Stimulated activated naive CD4-positive, alpha-beta T cell (primary cell): ENCODE measurements at regions not wholly inside any gene's neighbourhood (a gene's known extent, or its start where the extent isn't known, plus 50 kb on each side); places are given as distances from the start of the nearest gene placed in this dataset.

Experiments
- DNase-seq, 6 experiments: peaks; one replicate each; lab custom pipeline; 2025; lab: John Stamatoyannopoulos, UW

DNA sequence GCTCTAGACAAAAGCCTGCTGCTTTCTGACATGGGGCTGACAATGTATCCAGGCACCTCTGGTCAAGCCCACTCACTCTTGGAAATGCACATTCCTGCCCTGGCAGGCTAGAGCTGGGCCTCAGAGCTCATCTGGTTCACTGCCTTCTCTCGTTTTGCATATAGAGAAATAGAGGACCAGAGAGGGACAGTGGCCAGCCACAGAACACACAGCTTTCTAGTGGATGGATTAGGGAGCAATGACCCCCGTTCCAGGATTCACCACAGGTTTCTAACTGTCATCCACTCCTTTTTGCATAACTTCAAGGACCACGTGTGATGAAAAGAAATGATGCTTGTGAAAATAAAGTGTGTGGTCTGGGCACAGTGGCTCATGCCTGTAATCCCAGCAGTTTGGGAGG, 129.6 kb upstream of the IGSF21 start:
- DNase-seq = no peak

DNA sequence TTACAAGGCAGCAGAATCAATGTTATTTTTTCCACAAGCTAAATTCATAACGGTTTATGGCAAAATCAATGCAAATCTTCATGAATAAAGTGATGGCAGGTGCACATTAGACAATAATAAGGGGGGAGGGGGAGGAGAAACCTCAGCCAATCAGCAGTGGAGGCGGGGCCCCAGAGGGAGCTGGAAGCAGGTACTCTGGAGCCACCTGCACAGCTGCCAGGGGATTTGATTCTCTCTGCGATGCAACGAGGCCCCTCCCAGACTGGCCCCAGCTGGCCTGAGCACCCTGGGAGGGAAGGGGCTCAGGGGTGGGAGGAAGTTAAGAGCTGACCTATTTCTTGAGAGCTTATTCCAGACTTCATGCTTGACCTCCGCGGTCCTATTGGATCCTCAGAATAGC, 127.8 kb upstream of the IGSF21 start:
- no peak for DNase-seq

DNA sequence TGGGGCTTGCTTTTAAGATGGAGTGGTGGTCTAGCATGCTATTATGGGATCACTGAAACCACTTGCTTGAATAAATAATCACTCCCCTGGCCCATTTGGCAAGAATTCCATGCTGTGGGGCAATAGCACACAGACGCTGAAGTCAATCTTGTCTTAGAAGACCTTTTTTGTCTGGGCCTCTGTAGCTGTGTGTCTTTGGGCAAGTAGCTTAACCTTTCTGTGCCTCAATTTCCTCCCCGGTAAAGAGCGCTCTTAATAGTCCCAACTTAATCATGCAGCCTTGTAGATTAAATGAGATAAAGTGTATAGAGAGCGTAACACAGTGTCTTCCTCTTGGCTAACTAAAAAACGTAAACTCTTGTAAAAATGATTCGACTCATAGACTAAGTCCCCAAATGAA, 125.4 kb upstream of the IGSF21 start:
- DNase-seq = no peak

DNA sequence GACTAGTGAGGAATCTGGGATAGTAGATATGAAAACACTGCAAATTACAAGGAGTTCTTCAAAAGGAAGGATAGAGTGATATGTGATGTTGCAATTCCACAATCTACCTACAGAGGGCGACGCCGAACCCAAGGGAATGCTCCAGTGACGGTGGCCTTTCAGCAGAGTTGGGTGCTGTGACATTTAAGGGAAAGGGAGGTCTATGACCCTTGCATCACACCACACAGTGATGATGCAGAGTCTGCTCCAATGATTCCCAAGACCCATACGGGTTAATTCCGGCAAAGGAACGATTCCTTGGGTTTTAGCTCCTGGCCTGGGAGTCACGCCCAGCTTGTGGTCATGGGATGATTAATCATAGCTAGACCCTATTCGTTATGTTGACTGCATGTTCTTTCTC, 123.0 kb upstream of the IGSF21 start:
- no peak for DNase-seq

DNA sequence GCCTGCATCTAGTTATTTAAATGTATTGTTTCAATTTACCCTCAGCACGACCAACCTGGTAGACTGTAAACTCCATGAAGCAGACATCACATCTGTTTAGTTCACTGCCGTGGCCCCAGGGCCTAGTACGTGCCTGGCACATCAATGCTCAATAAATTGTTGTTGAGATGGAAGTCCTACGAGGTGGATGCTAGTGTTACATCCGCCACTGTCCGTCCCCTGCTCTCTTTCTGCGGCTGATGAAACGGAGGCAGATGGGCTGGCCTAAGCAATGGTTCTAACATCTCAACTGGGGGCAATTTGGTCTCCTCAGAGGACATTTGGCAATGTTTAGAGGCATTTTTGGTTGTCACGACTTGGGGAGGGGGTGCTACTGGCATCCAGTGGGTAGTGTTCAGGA, 121.4 kb upstream of the IGSF21 start:
- DNase-seq = no peak

DNA sequence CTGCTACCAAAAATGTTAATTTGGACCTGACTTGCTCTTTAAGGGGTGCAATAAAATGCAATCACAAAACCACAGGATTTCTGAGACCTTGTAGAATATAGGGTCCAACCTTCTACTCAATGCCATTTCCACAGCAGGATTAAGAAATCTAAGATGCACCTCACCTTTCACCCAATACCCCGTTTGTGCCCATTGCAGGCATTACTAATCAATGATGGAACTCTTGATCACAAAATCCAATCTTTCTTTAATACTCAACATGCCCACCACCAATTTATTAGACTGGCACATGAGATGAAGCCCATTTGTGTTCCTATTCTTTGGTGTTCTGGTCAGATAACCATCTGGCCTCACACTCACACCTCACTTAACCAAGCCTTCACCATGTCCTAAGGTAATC, 117.2 kb upstream of the IGSF21 start:
- no peak for DNase-seq

DNA sequence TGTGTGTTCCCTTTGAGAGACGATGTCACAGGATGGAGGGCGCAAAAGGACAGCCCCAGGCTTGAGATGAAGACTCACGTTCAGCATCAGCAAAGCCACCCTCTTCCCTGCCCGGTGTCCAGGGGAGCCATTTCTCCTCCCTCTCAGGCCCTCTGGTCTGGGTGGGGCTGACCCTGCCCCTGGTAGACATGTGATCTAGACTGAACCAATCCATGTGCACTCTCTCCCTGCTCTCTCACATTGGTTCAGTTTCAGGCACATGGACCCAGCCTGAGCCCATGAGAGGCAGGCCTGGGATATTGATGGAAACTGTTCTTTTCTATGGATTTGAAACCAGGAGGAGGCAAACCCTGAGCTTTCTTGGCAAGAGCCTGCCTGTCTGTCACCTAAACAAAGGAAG, 115.6 kb upstream of the IGSF21 start:
- DNase-seq = no peak

DNA sequence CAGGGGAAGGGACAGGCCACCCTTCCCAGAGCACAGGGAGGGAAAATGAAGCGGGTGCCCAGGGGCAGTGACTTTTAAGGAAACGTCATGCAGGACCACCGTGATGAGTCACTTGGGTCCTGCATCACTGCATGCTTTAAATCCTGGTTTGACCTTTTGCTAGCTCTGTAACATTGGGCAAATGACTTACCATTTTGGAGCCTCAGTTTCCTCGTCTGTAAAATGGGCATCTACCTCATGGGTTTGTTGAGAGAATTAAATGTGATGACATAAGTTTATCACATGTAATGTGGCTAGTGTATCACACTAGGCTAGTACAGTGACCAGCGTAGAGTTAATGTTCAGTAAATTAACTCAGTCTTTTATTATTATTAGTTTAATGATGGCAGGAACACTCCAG, 114.8 kb upstream of the IGSF21 start:
- no peak for DNase-seq

DNA sequence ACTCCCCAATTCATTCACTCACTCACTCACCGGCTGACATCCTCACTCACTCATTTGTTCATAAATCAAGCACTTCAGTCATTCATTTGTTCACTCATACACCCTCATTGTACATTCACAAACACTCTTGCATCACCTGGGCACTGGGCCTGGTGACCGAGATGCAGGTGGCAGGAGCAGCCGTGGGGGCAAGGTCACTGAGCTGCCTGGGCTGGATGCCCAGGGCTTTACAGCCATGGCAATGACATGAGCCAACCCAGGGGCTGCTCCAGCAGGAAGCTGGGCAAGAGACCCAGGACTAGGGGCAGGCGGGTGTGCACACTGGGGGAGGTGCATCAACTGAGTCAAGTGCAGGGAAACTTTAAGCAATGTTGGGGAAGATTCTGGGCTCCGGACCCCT, 113.6 kb upstream of the IGSF21 start:
- no peak for DNase-seq

DNA sequence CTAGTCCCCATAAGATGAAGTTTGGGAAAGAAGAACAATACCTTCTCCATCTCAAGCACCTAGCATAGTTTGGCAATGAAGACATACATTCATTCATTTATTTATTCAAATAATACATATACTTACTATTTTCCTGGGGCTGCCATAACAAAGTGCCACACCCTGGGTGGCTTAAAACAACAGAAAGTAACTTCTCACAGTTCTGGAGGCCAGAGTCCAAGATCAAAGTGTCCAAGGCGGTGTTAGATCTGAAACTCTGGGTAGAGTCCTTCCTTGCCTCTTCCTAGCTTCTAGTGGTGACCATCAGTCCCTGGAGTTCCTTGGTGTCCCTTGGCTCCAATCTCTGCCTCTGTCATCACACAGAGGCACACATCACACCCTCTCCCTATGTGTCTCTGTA, 112.1 kb upstream of the IGSF21 start:
- DNase-seq = no peak

DNA sequence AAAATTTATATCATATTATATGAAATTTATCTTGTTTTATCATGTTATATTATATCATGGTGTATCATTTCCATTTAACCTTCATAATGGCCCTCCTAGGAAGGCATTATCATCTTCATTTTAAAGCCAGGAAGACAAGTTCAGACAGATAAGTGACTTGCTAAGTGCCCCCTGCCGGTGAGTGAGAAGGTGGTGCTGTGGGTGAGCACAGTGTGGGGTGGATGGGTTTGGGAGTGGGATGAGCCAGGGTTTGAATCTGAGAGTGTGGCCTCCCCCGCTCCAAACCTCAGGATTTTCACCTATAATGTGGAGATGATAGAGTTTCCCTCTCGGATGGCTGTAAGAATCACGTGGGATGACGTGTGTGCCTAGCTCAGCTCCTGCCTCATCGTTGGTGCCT, 108.7 kb upstream of the IGSF21 start:
- no peak for DNase-seq

DNA sequence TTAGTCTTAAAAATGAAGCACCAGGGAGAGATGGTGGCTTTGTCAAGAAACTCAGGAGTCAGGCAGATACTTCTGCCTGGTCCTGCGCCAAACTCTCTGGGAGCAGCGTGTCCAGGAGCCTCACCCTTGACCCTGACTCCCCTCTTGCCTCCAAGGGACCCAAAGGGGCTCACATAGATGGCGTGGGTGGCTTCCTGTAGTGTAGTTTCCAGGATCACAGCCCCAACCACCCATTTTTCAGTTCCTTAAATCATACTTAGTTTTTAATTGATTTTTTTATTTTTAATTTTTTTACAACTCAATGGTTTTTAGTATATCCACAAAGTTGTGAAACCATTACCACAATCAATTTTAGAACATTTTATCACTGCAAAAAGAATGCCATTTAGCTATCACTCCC, 107.7 kb upstream of the IGSF21 start:
- no peak for DNase-seq

DNA sequence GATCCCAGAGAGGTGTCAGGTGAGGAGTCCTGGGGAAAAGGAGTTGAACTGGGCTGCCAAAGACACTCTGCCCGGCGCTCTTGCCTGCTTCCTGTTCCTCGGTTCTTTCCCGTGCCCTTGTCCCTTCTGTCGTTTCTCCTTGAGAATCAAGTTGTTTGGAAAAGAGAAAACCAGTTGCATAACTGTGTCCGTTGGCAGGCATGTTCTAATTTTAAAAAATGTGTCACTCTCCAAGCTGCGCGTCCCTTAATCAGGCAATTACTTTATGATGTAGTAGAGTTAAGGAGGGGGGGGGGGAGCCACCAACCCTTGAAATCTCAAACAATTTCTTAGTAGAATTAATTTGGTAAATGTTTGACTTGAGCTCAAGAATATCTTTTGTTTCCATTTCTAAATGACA, 105.9 kb upstream of the IGSF21 start:
- DNase-seq = no peak

DNA sequence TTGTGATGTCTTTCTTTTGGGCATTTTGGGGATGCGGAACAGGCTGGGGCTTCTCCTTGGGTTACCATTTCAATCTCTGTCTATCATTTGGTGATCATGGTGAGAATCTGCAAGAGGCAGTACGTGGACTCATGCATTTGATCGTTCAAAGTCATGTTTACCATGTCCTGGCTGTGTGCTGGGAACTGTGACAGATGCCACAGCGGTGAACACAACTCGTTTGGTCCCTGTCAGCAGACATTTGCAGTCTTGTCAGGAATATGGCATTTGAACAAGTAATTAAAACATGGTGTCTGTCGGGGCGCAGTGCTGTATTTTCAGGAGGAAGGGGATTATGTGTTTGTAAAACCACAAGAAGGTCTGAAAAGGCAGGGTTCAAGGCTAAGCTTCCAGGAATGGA, 103.3 kb upstream of the IGSF21 start:
- no peak for DNase-seq

DNA sequence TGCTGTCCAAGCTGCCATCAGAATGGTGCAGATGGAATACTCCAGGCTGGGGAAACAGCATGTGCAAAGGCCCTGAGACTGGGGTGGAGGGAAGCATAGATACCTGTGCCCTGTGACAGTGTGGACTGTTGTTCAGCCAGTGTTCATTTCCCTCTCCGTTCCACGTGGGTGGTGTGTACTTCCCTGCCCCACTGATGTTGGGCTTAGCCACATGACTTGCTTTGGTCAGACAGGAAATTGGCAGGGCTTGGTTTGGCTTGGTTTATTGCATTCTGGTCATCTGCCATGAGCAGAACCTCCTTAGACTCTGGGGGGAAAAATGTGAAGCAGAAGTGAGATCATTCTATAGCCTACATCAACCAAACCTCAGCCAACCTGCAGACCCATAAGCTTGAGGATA, 102.4 kb upstream of the IGSF21 start:
- no peak for DNase-seq

DNA sequence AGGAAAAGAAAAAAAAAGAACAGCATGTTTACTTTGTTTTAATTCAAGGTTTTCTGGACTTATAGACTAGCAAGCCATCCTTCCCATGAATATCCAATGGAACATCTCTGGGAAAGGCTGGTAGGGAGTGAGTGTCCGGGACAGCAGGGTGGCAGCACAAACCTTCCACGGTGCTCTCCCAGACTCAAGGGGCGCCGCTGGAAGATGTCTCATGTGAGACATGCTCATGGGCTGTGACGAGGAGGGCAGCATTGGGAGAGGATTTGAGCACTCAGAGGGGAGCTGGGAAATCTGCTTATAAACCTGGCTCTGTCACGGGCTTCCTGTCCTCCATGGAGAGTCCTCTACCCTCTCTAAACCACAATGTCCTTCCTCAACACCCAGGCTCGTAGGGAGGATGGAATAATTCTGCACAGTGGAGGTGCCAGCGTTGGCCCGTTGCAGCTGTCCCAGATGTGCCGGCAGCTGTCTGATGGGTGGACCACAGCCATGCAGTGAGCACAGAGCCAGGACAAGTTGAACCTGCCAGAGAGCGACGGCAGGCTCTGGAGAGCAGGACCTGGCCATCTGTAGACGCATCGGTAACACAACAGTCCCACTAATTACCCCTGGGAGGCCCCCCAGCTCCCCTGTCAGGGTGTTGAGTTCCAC, 100.1 kb upstream of the IGSF21 start:
- DNase-seq = peak in 1 of 6 experiments; percentile 10

DNA sequence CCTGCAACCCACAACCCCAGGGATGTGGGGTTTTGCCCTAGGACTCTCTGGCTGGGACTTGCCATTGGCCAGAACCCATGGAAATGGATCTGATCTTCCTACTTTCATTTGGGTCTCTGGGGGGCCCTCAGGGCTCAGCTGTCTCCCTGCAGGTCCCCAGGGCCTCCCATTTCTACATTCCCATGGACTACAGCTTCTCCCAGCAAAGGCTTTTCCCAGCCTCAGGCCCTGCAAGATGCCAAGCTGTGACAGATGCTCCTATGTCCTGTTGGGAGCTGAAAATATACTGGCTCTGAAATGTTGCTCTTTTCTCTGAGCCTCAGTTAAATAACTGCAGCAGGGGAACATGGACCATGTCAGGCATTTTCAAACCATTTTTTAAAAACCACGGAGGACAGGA, 99.5 kb upstream of the IGSF21 start:
- no peak for DNase-seq

DNA sequence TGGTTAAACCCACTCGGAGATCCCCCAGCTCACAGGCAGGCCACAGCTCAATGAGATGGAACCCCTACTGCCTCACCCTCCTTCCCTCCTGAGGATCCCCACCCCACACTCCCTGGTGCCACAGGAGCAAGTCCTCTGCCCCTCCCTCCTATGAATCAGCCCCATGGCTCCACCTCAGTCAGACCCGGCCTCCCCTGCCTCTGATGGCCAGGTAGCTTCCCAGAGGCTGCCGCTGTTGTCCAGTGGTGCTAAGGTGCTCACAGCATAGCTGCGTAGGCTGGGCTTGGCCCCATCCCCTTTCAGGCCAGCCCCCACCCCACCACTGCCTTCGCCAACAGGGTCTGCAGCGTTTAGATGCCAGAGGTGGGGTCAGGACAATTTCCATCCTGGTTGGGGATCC, 98.5 kb upstream of the IGSF21 start:
- no peak for DNase-seq

DNA sequence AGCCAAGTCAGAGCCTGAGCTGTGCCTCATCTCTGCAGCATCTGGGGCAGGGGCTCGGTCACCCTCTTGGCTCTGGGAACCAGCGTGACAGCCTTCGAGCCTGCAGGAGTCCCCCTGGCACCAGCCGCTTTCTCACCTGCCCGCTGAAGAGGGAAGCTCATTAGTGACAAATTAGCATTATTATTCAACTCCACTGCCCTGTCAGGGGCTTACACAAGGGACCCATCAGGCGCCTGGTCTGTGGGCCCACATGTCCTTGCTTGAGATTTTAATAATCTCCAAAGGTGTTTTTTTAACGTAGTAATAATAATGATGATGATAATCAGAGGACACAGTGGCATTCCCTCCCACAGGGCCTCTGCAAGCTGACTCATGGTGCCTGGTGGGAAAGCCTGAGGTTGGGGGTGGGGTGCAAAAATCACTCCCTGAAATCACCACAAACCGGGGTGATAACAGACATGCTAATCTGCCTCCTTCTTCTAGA, 98.1 kb upstream of the IGSF21 start:
- DNase-seq = no peak

DNA sequence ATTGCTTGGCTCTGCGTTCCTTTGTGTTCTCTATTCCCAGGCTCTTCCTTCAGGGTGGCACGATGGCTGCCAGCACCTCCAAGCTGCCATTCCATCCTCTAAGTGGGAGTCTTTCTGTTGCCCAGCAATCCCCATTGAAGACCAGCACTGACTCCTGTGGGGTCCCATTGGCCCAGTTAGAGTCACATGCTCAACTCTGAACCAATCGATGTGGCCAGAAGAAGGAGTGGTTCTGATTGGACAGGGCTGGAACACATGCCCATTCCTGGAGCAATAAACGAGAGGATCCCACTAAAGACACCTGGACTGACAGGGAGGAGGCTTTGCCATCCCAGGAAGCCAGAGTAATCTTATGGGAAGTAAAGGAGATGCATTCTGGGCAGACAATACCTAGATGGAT, 97.2 kb upstream of the IGSF21 start:
- DNase-seq = no peak

DNA sequence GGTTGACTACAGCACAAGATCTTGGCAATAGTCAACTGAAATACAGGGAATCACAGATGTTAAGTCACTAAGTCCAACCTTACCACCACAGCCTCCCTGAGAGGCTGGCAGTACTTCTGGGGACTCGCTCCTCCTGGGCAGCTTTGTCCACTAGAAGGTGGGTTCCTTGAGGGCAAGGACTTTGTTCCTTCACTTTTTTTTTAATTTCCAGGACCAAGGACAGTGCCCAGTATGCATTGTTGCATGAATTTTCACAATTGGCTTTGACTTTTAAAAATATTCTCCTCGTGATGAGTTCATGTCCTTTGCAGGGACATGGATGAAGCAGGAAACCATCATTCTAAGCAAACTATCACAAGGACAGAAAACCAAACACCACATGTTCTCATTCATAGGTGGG, 96.7 kb upstream of the IGSF21 start:
- DNase-seq = no peak

DNA sequence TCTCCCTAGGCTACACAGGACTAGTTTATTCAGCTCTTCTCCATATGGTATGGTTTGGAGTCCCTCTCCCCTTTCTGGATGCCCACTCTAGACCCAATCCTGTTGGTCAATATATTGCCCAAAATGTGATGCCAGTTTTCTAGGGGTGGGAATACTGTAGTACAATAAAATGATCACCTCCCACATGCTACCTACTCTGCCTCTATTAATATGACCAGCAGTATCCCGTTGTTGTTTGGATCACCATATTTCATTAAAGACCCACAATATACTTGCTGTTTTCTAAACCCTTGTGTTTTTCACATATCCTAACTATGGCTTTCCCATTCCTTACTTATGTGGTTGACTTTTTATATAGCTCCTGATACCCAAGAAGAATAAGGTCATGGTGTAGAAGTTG, 95.9 kb upstream of the IGSF21 start:
- no peak for DNase-seq

DNA sequence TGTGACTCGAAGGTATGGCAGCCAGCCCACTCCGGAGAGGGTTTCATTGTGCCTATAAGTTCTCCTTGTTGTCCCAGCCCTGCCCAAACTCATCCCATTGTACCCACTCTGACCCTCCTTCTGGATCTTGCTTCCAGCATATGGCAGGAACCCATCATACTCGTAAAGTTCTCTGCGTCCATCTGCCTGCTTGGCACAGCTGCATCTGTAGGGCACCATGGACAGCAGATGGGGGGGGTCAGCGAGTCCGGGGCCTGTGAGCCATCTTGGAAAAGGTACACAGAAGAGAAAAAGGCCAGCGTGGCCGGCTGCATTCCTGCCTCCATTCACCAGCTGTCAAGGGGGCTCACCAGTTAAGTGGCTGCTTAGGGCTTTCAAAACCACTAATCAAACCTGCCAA, 94.9 kb upstream of the IGSF21 start:
- DNase-seq = no peak

DNA sequence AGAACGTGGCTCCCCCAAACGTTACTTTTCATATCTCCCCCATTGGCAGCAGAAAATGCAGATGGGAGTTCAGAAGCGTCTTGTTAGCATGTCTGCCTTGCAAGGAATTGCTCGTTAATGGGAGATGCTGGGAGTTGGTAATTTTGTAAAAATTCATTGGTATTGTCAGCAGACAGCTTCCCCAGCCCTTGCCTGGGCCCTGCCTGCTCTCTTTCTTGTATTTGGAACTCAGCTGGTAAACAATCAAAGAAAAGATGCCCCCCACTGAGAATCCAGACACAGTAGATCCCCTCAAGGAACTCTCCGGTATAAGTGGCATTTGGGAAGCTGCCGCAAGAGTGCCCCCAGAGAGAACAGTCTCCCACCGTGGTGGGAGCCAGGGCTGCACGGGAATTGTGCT, 94.4 kb upstream of the IGSF21 start:
- no peak for DNase-seq

DNA sequence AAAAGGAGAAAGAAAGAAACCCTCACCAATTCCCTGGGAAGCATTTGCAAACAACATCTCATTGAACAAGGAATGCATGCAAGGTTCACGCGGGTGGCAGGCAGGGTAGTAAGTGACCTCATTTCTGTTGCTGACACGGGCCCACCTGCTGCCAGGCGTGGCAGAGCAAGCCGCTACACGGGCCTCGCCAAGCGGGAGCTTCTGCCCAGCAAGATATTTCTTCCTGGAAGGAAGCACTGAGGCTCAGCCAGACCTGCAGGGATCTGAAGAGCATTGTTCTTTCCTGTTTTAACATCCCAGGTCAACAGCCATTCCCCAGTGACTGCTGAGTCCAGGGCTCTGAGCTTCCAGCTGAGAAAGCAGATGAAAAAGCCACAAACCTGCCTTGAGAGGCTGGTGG, 91.9 kb upstream of the IGSF21 start:
- no peak for DNase-seq
